Activated T-cell treated with anti-CD3 and anti-CD28 coated beads, Interleukin-2, amount 50 U/mL, for 48 hours (primary cell): ENCODE measurements at regions not wholly inside any gene's neighbourhood (a gene's known extent, or its start where the extent isn't known, plus 50 kb on each side); places are given as distances from the start of the nearest gene placed in this dataset.

Source experiments
- DNase-seq, 2 experiments: peaks; one replicate each; pipeline ENCODE4 v3.0.0-alpha.2; 2020

- no peak for DNase-seq
Observed at GRCh38 chrX:7269991-7270390, 122.0 kb upstream of the PUDP start.

GRCh38 chrX:7269589-7269988, 121.6 kb upstream of the PUDP start:
- no peak for DNase-seq

GRCh38 chrX:7266288-7266687, 118.3 kb upstream of the PUDP start:
- no peak for DNase-seq

- no peak for DNase-seq
Observed at GRCh38 chrX:7264399-7264798, 116.4 kb upstream of the PUDP start.

- no peak for DNase-seq
Observed at GRCh38 chrX:7263961-7264360, 116.0 kb upstream of the PUDP start.

GRCh38 chrX:7263330-7263729, 115.4 kb upstream of the PUDP start:
- DNase-seq = no peak

GRCh38 chrX:7262551-7262950, 114.6 kb upstream of the PUDP start:
- no peak for DNase-seq

GRCh38 chrX:7261672-7262332, 113.8 kb upstream of the PUDP start:
- DNase-seq = no peak

GRCh38 chrX:7254144-7254543, 106.2 kb upstream of the PUDP start:
- no peak for DNase-seq

- no peak for DNase-seq
Observed at GRCh38 chrX:7253565-7253964, 105.6 kb upstream of the PUDP start.

GRCh38 chrX:7252013-7252610, 104.2 kb upstream of the PUDP start:
- no peak for DNase-seq

GRCh38 chrX:7247346-7247745, 99.4 kb upstream of the PUDP start:
- no peak for DNase-seq

- DNase-seq = no peak
Observed at GRCh38 chrX:7244405-7244804, 96.5 kb upstream of the PUDP start.

GRCh38 chrX:7242613-7243012, 94.7 kb upstream of the PUDP start:
- DNase-seq = no peak

- DNase-seq = no peak
Observed at GRCh38 chrX:7240929-7241328, 93.0 kb upstream of the PUDP start.

- DNase-seq = no peak
Observed at GRCh38 chrX:7235071-7235470, 87.1 kb upstream of the PUDP start.

- DNase-seq = no peak
Observed at GRCh38 chrX:7233580-7234406, 85.8 kb upstream of the PUDP start.

- no peak for DNase-seq
Observed at GRCh38 chrX:7228226-7228625, 80.3 kb upstream of the PUDP start.

GRCh38 chrX:7225338-7225737, 77.4 kb upstream of the PUDP start:
- DNase-seq = no peak

- DNase-seq = no peak
Observed at GRCh38 chrX:7223271-7223670, 75.3 kb upstream of the PUDP start.

- DNase-seq = no peak
Observed at GRCh38 chrX:7220121-7220520, 72.2 kb upstream of the PUDP start.

- no peak for DNase-seq
Observed at GRCh38 chrX:7219153-7219705, 71.3 kb upstream of the PUDP start.

GRCh38 chrX:7218321-7219152, 70.6 kb upstream of the PUDP start:
- no peak for DNase-seq
